Cardiac muscle cell (in vitro differentiated cells and primary cell): ENCODE measurements at regions not wholly inside any gene's neighbourhood (a gene's known extent, or its start where the extent isn't known, plus 50 kb on each side); places are given as distances from the start of the nearest gene placed in this dataset.

Experiments used
- DNase-seq, 2 donors: peaks; one replicate each; pipeline versions ENCODE4 v3.0.0 to v3.0.0-alpha.2; 2010 to 2017; ENCODE audit warnings: low read depth in 1 of 2, low spot score in 1 of 2
- H3K27ac ChIP-seq: fragments of 200-600 bp; sonication (generic); 2 replicates; pipeline ENCODE4 v1.5.1; 2016
- H3K27me3 ChIP-seq: fragments of 200-600 bp; sonication (generic); 2 replicates; pipeline ENCODE4 v1.6.0; 2016; ENCODE audit warnings: control low read depth
- H3K36me3 ChIP-seq: fragments of 200-600 bp; sonication (generic); 2 replicates; pipeline ENCODE4 v1.5.1; 2016; ENCODE audit warnings: control low read depth
- H3K4me1 ChIP-seq: fragments of 200-600 bp; sonication (generic); 2 replicates; pipeline ENCODE4 v1.8.1; 2017; ENCODE audit warnings: low read depth, mild to moderate bottlenecking, mixed run types
- H3K4me3 ChIP-seq: fragments of 200-600 bp; sonication (generic); 2 replicates; pipeline ENCODE4 v1.5.1; 2016; ENCODE audit warnings: mild to moderate bottlenecking
- H3K9me3 ChIP-seq: fragments of 200-600 bp; sonication (generic); 2 replicates; pipeline ENCODE4 v1.5.1; 2017; ENCODE audit warnings: low read depth, mild to moderate bottlenecking, control low read depth
- CTCF ChIP-seq: IDR thresholded peaks from 2 replicates; pipeline ENCODE4 v1.5.1; 2012; ENCODE audit warnings: low read depth, mild to moderate bottlenecking, low read length

GRCh38 chr7:46784732-46785131 lies 797.2 kb downstream of the TNS3 start:
- peak in 1 of 2 donors; percentile 17 for DNase-seq
- no peak overlapping the region for H3K4me3 ChIP-seq
- H3K9me3 ChIP-seq: no peaks in the 10 kb centered on the region
- no peak for TF ChIP-seq CTCF
- H3K27ac ChIP-seq: no peak overlapping the region
- no peaks in the 10 kb centered on the region for H3K4me1 ChIP-seq
- H3K27me3 ChIP-seq: no peaks in the 10 kb centered on the region
- no peaks in the 10 kb centered on the region for H3K36me3 ChIP-seq

- Histone ChIP-seq H3K4me1 (no peaks in the 10 kb centered on the region), H3K36me3 (no peaks in the 10 kb centered on the region), H3K4me3 (no peak overlapping the region), H3K27me3 (no peaks in the 10 kb centered on the region), H3K9me3 (no peaks in the 10 kb centered on the region), H3K27ac (no peak overlapping the region)
- no peak for DNase-seq
- TF ChIP-seq CTCF: no peak
These were observed 799.9 kb downstream of the TNS3 start for GRCh38 chr7:46781901-46782439.

DNA sequence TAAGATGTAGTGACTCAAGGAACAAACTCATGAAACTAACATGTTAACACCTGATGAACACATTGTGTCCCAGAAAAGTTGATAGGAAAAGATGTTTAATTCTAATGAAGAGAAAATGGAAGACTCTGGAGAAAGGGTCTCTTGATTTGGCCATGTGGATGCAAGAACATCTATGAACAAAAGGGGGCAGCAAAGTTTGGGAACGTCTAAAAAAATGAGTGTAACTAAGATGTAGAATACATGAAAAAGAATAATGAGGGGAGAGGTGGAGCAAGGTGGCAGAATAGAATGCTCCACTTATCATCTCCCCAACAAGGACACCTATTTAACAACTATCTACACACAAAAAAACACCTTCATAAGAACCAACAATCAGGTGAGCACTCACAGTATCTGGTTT lies 805.1 kb downstream of the TNS3 start:
- no peak overlapping the region for H3K4me3 ChIP-seq
- no peaks in the 10 kb centered on the region for H3K27me3 ChIP-seq
- peaks cover 5% of the 10 kb centered on the region for H3K4me1 ChIP-seq
- TF ChIP-seq CTCF: peak; percentile 68
- DNase-seq: peak; percentile 23 to 66
- H3K36me3 ChIP-seq: no peaks in the 10 kb centered on the region
- no peak overlapping the region for H3K27ac ChIP-seq
- no peaks in the 10 kb centered on the region for H3K9me3 ChIP-seq

- H3K27ac ChIP-seq: no peak overlapping the region
- H3K4me1 ChIP-seq: peaks cover 5% of the 10 kb centered on the region
- no peak for TF ChIP-seq CTCF
- DNase-seq: no peak
- no peaks in the 10 kb centered on the region for H3K9me3 ChIP-seq
- no peaks in the 10 kb centered on the region for H3K36me3 ChIP-seq
- no peak overlapping the region for H3K4me3 ChIP-seq
- H3K27me3 ChIP-seq: no peaks in the 10 kb centered on the region
These were observed 806.1 kb downstream of the TNS3 start for GRCh38 chr7:46775776-46776175.

DNA sequence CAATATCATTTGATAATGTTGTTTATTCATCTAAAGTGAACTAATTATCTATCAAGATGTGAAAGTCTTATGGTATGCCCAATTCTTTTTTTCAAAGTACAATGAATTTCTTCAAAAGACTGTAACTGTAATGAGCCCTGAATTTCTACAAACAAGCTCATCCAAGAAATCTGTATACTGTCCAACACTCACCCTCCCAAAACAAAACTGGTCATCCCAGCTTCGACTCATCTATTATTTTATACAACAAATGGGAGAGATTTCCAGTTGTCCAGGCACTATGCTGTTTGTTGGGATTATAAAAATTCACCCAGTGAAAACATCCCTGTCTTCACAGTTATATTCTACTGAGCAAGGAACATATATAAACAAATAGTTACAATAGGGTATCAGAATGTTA lies 806.9 kb downstream of the TNS3 start:
- no peak for DNase-seq
- Histone ChIP-seq H3K4me1 (peaks cover 5% of the 10 kb centered on the region), H3K4me3 (no peak overlapping the region), H3K36me3 (no peaks in the 10 kb centered on the region), H3K27ac (no peak overlapping the region), H3K9me3 (no peaks in the 10 kb centered on the region), H3K27me3 (no peaks in the 10 kb centered on the region)
- no peak for TF ChIP-seq CTCF

DNA sequence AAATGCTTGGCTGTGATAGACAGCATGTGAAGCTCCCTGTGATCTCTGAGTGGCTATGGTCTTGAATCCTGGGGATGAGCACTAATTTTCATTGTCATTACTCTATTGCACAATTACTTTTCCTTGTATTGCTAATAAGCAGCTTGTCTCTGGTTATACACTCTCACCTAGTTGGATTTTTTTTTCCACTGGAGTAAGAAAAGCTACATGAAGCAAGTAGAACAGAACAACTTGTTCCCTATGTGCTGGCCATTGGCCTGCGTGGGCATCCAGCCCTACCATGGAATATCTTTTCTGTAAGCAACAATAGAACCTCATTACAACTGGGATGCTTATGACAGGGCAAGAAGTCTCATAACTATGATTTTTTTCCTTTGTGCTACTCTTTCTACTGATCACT lies 807.4 kb downstream of the TNS3 start:
- no peak for TF ChIP-seq CTCF

More for the DNA sequence above, 807.4 kb downstream of the TNS3 start:
- Histone ChIP-seq H3K4me3 (no peak overlapping the region), H3K36me3 (no peaks in the 10 kb centered on the region), H3K4me1 (peaks cover 5% of the 10 kb centered on the region), H3K9me3 (no peaks in the 10 kb centered on the region), H3K27ac (no peak overlapping the region), H3K27me3 (no peaks in the 10 kb centered on the region)
- DNase-seq: peak in 1 of 2 donors; percentile 19
